Body of pancreas (tissue), 4 donors: ENCODE measurements at regions not wholly inside any gene's neighbourhood (a gene's known extent, or its start where the extent isn't known, plus 50 kb on each side); places are given as distances from the start of the nearest gene placed in this dataset.

Experiments used
- CTCF ChIP-seq, 7 experiments: fragments of 450-650 bp in 4 of 7; fragments of 200-600 bp in 3 of 7; sonication (generic) in 3 of 7; IDR thresholded peaks; one replicate each; pipeline ENCODE4 v1.5.1; 2016 to 2019; ENCODE audit warnings: antibody characterized with exemption in 7 of 7
- POLR2A ChIP-seq, 3 donors: fragments of 450-650 bp; IDR thresholded peaks; one replicate each; pipeline ENCODE4 v1.6.1; 2016; ENCODE audit warnings: antibody characterized with exemption in 3 of 3, mild to moderate bottlenecking in 2 of 3

GRCh38 chr14:97920201-97920600 lies 1123.0 kb downstream of the VRK1 start:
- no peak for TF ChIP-seq POLR2A (IDR thresholded peaks at IDR 0.05)
- no peak for TF ChIP-seq CTCF (IDR thresholded peaks at IDR 0.05)
